GM04503 (cell line): ENCODE measurements at regions not wholly inside any gene's neighbourhood (a gene's known extent, or its start where the extent isn't known, plus 50 kb on each side); places are given as distances from the start of the nearest gene placed in this dataset.
"Not testable (repeated sequence)": the region's sequence is repeated elsewhere in the genome, so short reads cannot be mapped to it uniquely, and the experiment has no call there.

Experiments
- DNase-seq: peaks from one replicate; pipeline ENCODE4 v3.0.0-alpha.2; 2012; ENCODE audit warnings: low read depth

- DNase-seq, result no peak
Measured at GRCh38 chr10:35784751-35785150, 142.7 kb upstream of the FZD8 start.

- peak; percentile 5 for DNase-seq
Measured at GRCh38 chr10:35783305-35783838, 141.3 kb upstream of the FZD8 start.

- no peak for DNase-seq
Measured at GRCh38 chr10:35781643-35782035, 139.5 kb upstream of the FZD8 start.

- DNase-seq, result no peak
Measured at GRCh38 chr10:35780970-35781642, 139.0 kb upstream of the FZD8 start.

GRCh38 chr10:35778306-35778705, 136.2 kb upstream of the FZD8 start:
- no peak for DNase-seq

- not testable (repeated sequence) for DNase-seq
Measured at GRCh38 chr10:35776557-35776956, 134.5 kb upstream of the FZD8 start.

- DNase-seq, result no peak
Measured at GRCh38 chr10:35774109-35774508, 132.0 kb upstream of the FZD8 start.

GRCh38 chr10:35770817-35771355, 128.8 kb upstream of the FZD8 start:
- no peak for DNase-seq

GRCh38 chr10:35769795-35770194, 127.7 kb upstream of the FZD8 start:
- DNase-seq, result no peak

- no peak for DNase-seq
Measured at GRCh38 chr10:35768731-35769130, 126.6 kb upstream of the FZD8 start.

GRCh38 chr10:35768011-35768410, 125.9 kb upstream of the FZD8 start:
- no peak for DNase-seq

- no peak for DNase-seq
Measured at GRCh38 chr10:35765996-35766395, 123.9 kb upstream of the FZD8 start.

- no peak for DNase-seq
Measured at GRCh38 chr10:35765066-35765527, 123.0 kb upstream of the FZD8 start.

GRCh38 chr10:35762311-35763030, 120.4 kb upstream of the FZD8 start:
- DNase-seq, result no peak

GRCh38 chr10:35758076-35758475, 116.0 kb upstream of the FZD8 start:
- no peak for DNase-seq

- no peak for DNase-seq
Measured at GRCh38 chr10:35754519-35754918, 112.4 kb upstream of the FZD8 start.

- DNase-seq, result no peak
Measured at GRCh38 chr10:35752469-35753461, 110.7 kb upstream of the FZD8 start.

- DNase-seq, result no peak
Measured at GRCh38 chr10:35751347-35751746, 109.3 kb upstream of the FZD8 start.

- DNase-seq, result no peak
Measured at GRCh38 chr10:35749230-35749629, 107.1 kb upstream of the FZD8 start.

GRCh38 chr10:35745617-35746403, 103.7 kb upstream of the FZD8 start:
- DNase-seq, result no peak

- no peak for DNase-seq
Measured at GRCh38 chr10:35743851-35744250, 101.8 kb upstream of the FZD8 start.
